Hepatocyte (in vitro differentiated cells): ENCODE measurements at regions not wholly inside any gene's neighbourhood (a gene's known extent, or its start where the extent isn't known, plus 50 kb on each side); places are given as distances from the start of the nearest gene placed in this dataset.

Experiments used
- EZH2 ChIP-seq: fragments of 200-600 bp; sonication (generic); IDR thresholded peaks from 2 replicates; pipeline ENCODE4 v1.6.1; 2016; ENCODE audit warnings: antibody characterized with exemption, mild to moderate bottlenecking, borderline replicate concordance
- EZH2phosphoT487 ChIP-seq: fragments of 200-600 bp; sonication (generic); IDR thresholded peaks from one replicate; pipeline ENCODE4 v1.6.1; 2018; ENCODE audit warnings: antibody characterized with exemption, mild to moderate bottlenecking, low read depth, moderate library complexity; ENCODE audit not compliant: unreplicated experiment, severe bottlenecking
- TF ChIP-seq, protein P1 (sequence below): fragments of 200-600 bp; sonication (generic); IDR thresholded peaks from 2 replicates; pipeline ENCODE4 v1.5.1; 2016; ENCODE audit warnings: antibody characterized with exemption, mild to moderate bottlenecking; ENCODE audit not compliant: poor library complexity

DNA sequence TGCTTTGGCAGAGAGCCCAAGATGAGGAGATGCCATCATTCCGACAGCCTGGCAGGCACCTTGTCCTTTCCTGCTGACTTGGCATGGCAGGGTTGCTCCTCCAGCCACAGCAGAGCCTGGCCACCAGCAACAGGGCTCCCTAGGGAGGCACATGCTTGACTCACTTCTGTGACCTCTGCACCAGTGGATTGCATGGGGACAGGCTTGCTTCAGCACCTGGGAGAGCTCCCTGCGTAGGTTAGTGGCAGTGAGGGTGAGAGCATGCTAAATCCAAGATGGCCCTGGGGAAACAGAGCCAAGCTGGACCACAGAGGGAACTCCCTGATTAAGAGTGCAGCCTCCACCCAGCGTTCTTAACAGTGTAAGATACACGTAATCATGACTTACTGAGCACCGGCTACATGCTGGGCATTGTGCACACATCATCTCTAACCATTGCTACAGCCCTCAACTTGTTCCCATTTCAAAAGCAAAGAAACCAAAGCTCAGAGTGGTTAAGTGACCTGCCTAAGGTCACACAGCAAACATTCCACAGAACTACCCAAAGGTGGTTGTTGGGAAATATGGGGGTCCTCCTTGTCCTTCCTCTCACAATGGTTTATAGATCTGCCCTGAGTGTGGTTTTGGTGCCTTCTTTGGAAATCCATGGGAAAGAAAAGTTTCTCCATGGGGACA, 116.6 kb upstream of the UQCRFS1 start:
- TF ChIP-seq, protein P1, sequence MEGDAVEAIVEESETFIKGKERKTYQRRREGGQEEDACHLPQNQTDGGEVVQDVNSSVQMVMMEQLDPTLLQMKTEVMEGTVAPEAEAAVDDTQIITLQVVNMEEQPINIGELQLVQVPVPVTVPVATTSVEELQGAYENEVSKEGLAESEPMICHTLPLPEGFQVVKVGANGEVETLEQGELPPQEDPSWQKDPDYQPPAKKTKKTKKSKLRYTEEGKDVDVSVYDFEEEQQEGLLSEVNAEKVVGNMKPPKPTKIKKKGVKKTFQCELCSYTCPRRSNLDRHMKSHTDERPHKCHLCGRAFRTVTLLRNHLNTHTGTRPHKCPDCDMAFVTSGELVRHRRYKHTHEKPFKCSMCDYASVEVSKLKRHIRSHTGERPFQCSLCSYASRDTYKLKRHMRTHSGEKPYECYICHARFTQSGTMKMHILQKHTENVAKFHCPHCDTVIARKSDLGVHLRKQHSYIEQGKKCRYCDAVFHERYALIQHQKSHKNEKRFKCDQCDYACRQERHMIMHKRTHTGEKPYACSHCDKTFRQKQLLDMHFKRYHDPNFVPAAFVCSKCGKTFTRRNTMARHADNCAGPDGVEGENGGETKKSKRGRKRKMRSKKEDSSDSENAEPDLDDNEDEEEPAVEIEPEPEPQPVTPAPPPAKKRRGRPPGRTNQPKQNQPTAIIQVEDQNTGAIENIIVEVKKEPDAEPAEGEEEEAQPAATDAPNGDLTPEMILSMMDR: no peak
- no peak for TF ChIP-seq EZH2
- TF ChIP-seq EZH2phosphoT487: no peak
